ENCODE measurements at regions not wholly inside any gene's neighbourhood (a gene's known extent, or its start where the extent isn't known, plus 50 kb on each side); places are given as distances from the start of the nearest gene placed in this dataset.
A peak's percentile ranks its signal among the peaks of the same experiment; 100 is the strongest.

- no peak overlapping the region for H3K4me2 ChIP-seq (ENCODE audit: low read length)
- H3K9me3 Mint-ChIP-seq (ENCODE audit: unreplicated experiment) = no peaks in the 10 kb centered on the region
- H3K27ac ChIP-seq (ENCODE audit: low read depth, low read length) = no peak overlapping the region
- TF ChIP-seq CTCF (IDR thresholded peaks at IDR 0.05; ENCODE audit: insufficient read depth, low read depth, low read length) (no peak), EZH2 (IDR thresholded peaks at IDR 0.05; ENCODE audit: insufficient read depth, low read length) (no peak)
- H3K4me1 Mint-ChIP-seq (ENCODE audit: low read depth, unreplicated experiment) = peaks cover 43% of the 10 kb centered on the region
- no peaks in the 10 kb centered on the region for H4K20me1 ChIP-seq (ENCODE audit: insufficient read depth, low read length)
- H3K4me1 ChIP-seq (ENCODE audit: insufficient read depth, low read length) = peaks cover 34% of the 10 kb centered on the region
- no peak overlapping the region for H3K27ac Mint-ChIP-seq (ENCODE audit: unreplicated experiment)
- H2AFZ ChIP-seq (ENCODE audit: low read depth, low read length) = no peak overlapping the region
- no peaks in the 10 kb centered on the region for H3K27me3 Mint-ChIP-seq (ENCODE audit: low read depth, unreplicated experiment)
- no peaks in the 10 kb centered on the region for H3K27me3 ChIP-seq (ENCODE audit: insufficient read depth, low read length)
- no peaks in the 10 kb centered on the region for H3K9me3 ChIP-seq (ENCODE audit: insufficient read depth, low read depth, low read length)
- H3K79me2 ChIP-seq (ENCODE audit: insufficient read depth, low read length) = no peaks in the 10 kb centered on the region
- H3K4me3 ChIP-seq (ENCODE audit: insufficient read depth, low read depth, low read length) = no peak overlapping the region
- FAIRE-seq (no peak), DNase-seq (ENCODE audit: low read depth) (no peak)
- H3K36me3 ChIP-seq (ENCODE audit: insufficient read depth, low read length) = no peaks in the 10 kb centered on the region
- peaks cover 1% of the 10 kb centered on the region for H3K36me3 Mint-ChIP-seq (ENCODE audit: low read depth, unreplicated experiment)
- H3K4me3 Mint-ChIP-seq (ENCODE audit: unreplicated experiment) = no peak overlapping the region
- no peak overlapping the region for H3K9ac ChIP-seq (ENCODE audit: low read length)
Observed at GRCh38 chr2:196244516-196244915, 73.1 kb upstream of the STK17B start.

- no peak overlapping the region for H3K27ac Mint-ChIP-seq (ENCODE audit: unreplicated experiment)
- peak; percentile 56 for FAIRE-seq
Observed at GRCh38 chr2:196244966-196245365, 73.6 kb upstream of the STK17B start.

More at GRCh38 chr2:196244966-196245365, 73.6 kb upstream of the STK17B start:
- Histone ChIP-seq H3K4me2 (ENCODE audit: low read length) (peak overlapping the region; percentile 19), H3K4me1 (ENCODE audit: insufficient read depth, low read length) (peaks cover 34% of the 10 kb centered on the region), H3K27ac (ENCODE audit: low read depth, low read length) (no peak overlapping the region), H4K20me1 (ENCODE audit: insufficient read depth, low read length) (no peaks in the 10 kb centered on the region), H3K9ac (ENCODE audit: low read length) (no peak overlapping the region), H3K27me3 (ENCODE audit: insufficient read depth, low read length) (no peaks in the 10 kb centered on the region), H2AFZ (ENCODE audit: low read depth, low read length) (no peak overlapping the region), H3K79me2 (ENCODE audit: insufficient read depth, low read length) (no peaks in the 10 kb centered on the region), H3K36me3 (ENCODE audit: insufficient read depth, low read length) (no peaks in the 10 kb centered on the region), H3K9me3 (ENCODE audit: insufficient read depth, low read depth, low read length) (no peaks in the 10 kb centered on the region), H3K4me3 (ENCODE audit: insufficient read depth, low read depth, low read length) (no peak overlapping the region)
- Mint-ChIP-seq H3K9me3 (ENCODE audit: unreplicated experiment) (no peaks in the 10 kb centered on the region), H3K4me1 (ENCODE audit: low read depth, unreplicated experiment) (peaks cover 44% of the 10 kb centered on the region), H3K36me3 (ENCODE audit: low read depth, unreplicated experiment) (peaks cover 1% of the 10 kb centered on the region), H3K4me3 (ENCODE audit: unreplicated experiment) (no peak overlapping the region), H3K27me3 (ENCODE audit: low read depth, unreplicated experiment) (no peaks in the 10 kb centered on the region)
- DNase-seq (ENCODE audit: low read depth) = peak; percentile 58
- TF ChIP-seq CTCF (IDR thresholded peaks at IDR 0.05; ENCODE audit: insufficient read depth, low read depth, low read length) (no peak), EZH2 (IDR thresholded peaks at IDR 0.05; ENCODE audit: insufficient read depth, low read length) (no peak)
